ENCODE measurements at regions not wholly inside any gene's neighbourhood (a gene's known extent, or its start where the extent isn't known, plus 50 kb on each side); places are given as distances from the start of the nearest gene placed in this dataset.

- TF ChIP-seq BHLHE40 (IDR thresholded peaks at IDR 0.05; ENCODE audit: low read length) (peak; percentile 95), RCOR1 (IDR thresholded peaks at IDR 0.05; ENCODE audit: borderline replicate concordance in 1 of 2, low read depth in 2 of 2, low read length in 2 of 2) (0 out of 4 replicates have a peak, but pooled peaks of 1 of the 2 experiments have one; percentile 56), FOXA3 (CRISPR knock-in tag; conservative IDR thresholded peaks at IDR 0.05 in 1 of 2, IDR thresholded peaks at IDR 0.05 in 1 of 2) (peak in 1 of 2 experiments; percentile 67; a peak in 2 of 4 replicates), ZNF165 (CRISPR knock-in tag; IDR thresholded peaks at IDR 0.05; ENCODE audit: borderline replicate concordance) (0 out of 2 replicates have a peak, but pooled peaks have one; percentile 70), SOX6 (IDR thresholded peaks at IDR 0.05) (peak; percentile 93), RBM25 (IDR thresholded peaks at IDR 0.05; ENCODE audit: low read depth, low read length, severe bottlenecking) (peak; percentile 31), HES1 (IDR thresholded peaks at IDR 0.05; ENCODE audit: low read depth) (0 out of 2 replicates have a peak, but pooled peaks have one; percentile 33), ZNF586 (CRISPR knock-in tag; conservative IDR thresholded peaks at IDR 0.05) (no peak), DMBX1 (CRISPR knock-in tag; IDR thresholded peaks at IDR 0.05; ENCODE audit: borderline replicate concordance) (peak; percentile 58; the same call in 1 of the 2 replicates), ID3 (CRISPR knock-in tag; IDR thresholded peaks at IDR 0.05) (no peak), ID3 (tag; IDR thresholded peaks at IDR 0.05) (0 out of 2 replicates have a peak, but pooled peaks have one; percentile 60), ZNF121 (CRISPR knock-in tag; conservative IDR thresholded peaks at IDR 0.05) (peak; percentile 94), ZEB2 (IDR thresholded peaks at IDR 0.05) (peak; percentile 42; the same call in 1 of the 2 replicates), MTA3 (IDR thresholded peaks at IDR 0.05; ENCODE audit: borderline replicate concordance) (peak; percentile 54; the same call in 1 of the 2 replicates), FOXK2 (conservative IDR thresholded peaks at IDR 0.05 in 1 of 2, IDR thresholded peaks at IDR 0.05 in 1 of 2; ENCODE audit: low read depth in 2 of 2) (peak; percentile 49 to 60; a peak in 2 of 4 replicates), ATF3 (IDR thresholded peaks at IDR 0.05) (peak; percentile 73), ATF3 (CRISPR knock-in tag; conservative IDR thresholded peaks at IDR 0.05) (no peak), EP300 (IDR thresholded peaks at IDR 0.05; ENCODE audit: low read length) (peak; percentile 65), NRF1 (conservative IDR thresholded peaks at IDR 0.05 in 1 of 2, IDR thresholded peaks at IDR 0.05 in 1 of 2) (no peak), CBFA2T3 (IDR thresholded peaks at IDR 0.05) (peak; percentile 66), TRIM24 (IDR thresholded peaks at IDR 0.05) (peak; percentile 74 to 88), TRIM28 (IDR thresholded peaks at IDR 0.05) (0 out of 2 replicates have a peak, but pooled peaks have one; percentile 71)
Measured at GRCh38 chr10:28838908-28839307, 161.6 kb downstream of the BAMBI start (continued).
